NAMALWA (cell line): ENCODE measurements at regions not wholly inside any gene's neighbourhood (a gene's known extent, or its start where the extent isn't known, plus 50 kb on each side); places are given as distances from the start of the nearest gene placed in this dataset.
"Not testable (repeated sequence)": the region's sequence is repeated elsewhere in the genome, so short reads cannot be mapped to it uniquely, and the experiment has no call there.

Experiments used
- DNase-seq: peaks from one replicate; pipeline ENCODE4 v3.0.0-alpha.2; 2015; ENCODE audit warnings: low spot score

DNA sequence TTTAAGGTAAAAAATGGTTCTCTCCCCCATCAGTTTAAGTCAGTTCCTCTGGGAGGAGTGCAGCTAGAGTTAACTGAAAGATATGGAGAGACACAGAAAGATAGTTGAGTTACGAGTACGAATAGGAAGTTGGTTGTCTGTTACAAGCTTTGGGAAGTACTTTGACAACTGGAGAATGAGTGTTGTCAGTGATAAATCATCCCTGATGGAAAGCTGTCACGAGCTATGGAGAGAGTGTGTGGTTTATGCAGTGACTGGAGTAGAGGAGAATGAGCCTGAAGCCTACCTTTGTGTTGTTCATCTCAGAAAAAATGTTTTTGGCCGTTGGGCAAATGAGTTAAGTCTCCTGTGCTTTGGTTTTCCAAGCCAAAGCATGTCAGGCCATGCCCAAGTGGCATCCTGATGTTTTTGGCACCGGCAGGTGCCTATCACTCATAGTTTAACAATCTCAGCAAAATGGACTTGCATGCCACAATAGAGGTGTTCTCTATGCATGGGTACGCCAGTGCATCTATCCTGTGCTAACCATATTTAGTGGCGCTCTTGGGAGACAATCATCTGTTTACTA, 350.2 kb downstream of the IRS2 start:
- DNase-seq, result no peak

GRCh38 chr13:109431217-109431616, 355.2 kb downstream of the IRS2 start:
- DNase-seq, result no peak

GRCh38 chr13:109428146-109428545, 358.2 kb downstream of the IRS2 start:
- DNase-seq, result no peak

DNA sequence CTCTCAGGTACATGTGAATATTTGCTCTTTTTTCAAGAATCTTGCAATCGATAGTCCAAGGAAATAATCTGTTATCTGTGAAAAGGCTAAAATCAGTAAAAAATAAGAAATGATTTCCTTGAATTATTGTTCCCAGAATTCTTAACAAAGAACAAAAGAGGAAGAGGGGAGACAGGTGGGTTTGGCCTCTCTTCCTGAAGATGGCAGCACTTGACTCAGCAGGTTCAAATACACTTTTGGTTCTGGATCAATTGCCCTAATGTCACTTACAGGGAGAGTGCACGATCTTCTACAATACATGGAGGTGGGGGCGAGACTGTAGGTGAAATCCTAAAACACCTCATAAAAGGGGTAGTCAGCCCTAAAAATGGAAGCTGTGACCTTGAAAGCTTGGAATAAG, 358.7 kb downstream of the IRS2 start:
- no peak for DNase-seq

DNA sequence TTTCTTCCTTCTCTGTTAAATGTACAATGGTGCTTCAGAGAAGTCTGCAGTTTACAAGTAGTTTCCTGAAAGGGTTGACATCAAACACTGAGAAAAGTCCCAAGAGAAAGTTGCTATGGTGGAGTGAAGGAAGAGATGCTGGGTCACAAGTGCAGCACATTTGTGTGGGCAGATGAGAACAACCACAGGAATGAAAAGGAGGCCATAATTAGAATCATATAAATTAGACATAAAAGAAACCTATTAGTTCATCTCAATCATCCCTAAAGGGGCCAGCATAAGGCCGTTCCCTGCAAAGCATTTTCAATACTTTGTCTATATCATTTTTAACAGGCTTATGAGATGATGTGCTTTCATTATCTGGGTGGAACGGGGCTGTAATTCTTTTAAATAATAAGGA, 359.2 kb downstream of the IRS2 start:
- DNase-seq, result no peak

DNA sequence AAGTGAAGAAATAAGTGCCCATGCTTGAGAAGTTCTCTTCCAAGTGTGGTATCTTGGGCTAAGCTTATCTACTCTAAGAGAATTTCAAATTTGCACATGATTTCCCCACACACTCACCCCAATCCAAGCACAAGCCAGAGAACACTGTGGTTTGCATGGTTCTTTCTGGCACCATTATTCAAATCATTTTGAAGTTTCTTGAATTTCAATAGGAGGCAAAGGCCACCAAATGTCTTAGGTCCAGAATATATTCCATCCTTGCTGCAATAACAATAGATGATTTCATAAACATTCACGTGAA, 359.7 kb downstream of the IRS2 start:
- no peak for DNase-seq

- DNase-seq, result no peak
These were observed 360.3 kb downstream of the IRS2 start for GRCh38 chr13:109425821-109426689.

DNA sequence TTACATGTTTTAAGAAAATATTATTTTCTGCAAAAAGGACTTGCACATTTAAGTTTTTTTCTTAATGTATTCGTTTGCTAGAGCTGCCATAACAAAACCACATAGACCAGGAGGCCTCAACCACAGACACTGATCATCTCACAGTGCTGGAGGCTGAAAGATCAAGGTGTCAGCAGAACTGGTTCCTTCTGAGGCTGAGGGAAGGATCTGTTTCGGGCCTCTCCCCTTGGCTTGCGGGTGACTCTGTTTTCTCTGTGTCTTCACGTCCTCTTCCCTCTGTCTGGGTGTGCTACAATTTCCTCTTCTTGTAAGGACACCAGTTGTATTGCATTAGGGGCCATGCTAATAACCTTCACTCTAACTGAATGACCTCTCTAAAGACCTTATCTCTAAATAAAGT, 364.2 kb downstream of the IRS2 start:
- DNase-seq, result no peak

DNA sequence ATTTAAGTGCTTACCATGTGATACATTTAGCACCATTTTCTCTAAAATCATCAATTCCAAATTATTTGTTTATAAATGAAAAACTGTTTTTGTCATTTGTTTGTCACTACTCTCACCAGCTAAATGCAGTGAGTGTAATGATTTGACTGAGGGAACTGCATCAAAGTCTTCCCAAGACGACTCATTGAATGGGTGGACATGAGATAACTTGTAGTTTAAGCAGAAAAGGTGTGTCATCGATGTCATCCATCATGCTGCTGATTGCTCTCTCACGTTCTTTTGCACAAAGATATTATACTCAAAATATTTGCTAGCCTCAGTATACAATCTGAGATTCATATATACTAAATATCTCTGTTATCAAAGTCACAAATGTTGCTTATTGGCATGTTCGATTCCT, 366.5 kb downstream of the IRS2 start:
- DNase-seq, result no peak

GRCh38 chr13:109418111-109418510, 368.3 kb downstream of the IRS2 start:
- no peak for DNase-seq

DNA sequence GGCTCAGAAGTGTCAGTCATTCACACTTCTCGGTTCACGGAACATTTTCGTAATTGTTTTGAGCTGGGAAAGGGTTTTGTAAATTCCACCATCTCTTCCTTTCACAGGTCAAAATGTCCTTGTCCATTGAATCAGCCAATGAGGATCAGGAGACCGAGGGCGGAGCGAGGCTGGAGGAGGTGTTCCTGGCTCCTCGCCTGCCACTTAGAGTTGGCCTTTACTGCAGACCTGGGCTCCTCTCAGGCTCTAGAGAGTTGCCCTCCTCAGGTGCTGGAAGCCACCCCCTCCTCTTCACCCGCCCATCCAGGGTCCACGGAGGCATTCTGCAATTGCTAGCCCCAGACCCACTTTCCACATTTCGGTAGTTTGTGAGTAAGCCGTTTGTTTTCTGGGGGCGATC, 370.4 kb downstream of the IRS2 start:
- DNase-seq, result no peak

- no peak for DNase-seq
These were observed 371.3 kb downstream of the IRS2 start for GRCh38 chr13:109415057-109415456.

GRCh38 chr13:109412283-109412901, 374.0 kb downstream of the IRS2 start:
- DNase-seq, result no peak

GRCh38 chr13:109410868-109411267, 375.5 kb downstream of the IRS2 start:
- DNase-seq, result no peak

GRCh38 chr13:109408591-109409382, 377.6 kb downstream of the IRS2 start:
- no peak for DNase-seq

- no peak for DNase-seq
These were observed 379.9 kb downstream of the IRS2 start for GRCh38 chr13:109406376-109406992.

- DNase-seq, result no peak
These were observed 383.4 kb downstream of the IRS2 start for GRCh38 chr13:109403012-109403421.

DNA sequence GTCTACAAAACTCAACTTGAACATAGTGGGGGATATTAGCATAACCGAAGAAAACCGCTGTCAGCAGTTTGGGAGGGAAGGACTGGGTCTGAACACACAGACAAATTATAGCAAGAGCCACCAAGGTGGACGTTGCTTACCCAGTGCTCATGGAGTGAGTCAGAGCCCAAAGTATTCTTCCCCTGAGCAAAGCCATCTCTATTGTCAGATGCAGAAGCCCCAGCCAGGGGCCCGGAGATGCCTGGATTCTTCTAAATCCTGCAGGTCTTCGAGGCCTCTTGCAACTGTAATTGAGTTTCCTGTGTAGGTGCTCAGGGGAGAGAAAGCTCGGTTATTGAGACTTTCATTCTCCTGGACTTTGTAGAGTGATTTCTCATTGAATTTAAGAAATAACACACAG, 384.5 kb downstream of the IRS2 start:
- no peak for DNase-seq

DNA sequence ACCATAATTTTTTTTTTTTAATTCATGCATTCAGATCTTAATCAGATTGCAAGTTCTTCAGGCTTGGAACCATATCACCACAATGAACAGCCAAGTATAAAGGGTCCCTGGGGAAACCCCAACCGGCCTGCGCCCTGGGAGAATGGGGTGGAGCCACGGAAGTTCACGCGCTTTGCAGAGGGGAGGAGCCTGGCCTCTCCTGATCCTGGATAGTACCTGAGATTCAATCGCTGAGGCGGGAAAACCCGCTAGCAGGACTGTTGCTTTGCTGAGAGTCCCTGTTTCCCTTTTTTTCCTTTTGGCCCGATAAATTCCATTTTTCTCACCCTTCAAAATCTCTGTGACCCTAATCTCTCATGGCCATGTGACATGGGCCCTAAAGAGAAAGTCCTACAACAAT, 385.1 kb downstream of the IRS2 start:
- DNase-seq, result no peak

DNA sequence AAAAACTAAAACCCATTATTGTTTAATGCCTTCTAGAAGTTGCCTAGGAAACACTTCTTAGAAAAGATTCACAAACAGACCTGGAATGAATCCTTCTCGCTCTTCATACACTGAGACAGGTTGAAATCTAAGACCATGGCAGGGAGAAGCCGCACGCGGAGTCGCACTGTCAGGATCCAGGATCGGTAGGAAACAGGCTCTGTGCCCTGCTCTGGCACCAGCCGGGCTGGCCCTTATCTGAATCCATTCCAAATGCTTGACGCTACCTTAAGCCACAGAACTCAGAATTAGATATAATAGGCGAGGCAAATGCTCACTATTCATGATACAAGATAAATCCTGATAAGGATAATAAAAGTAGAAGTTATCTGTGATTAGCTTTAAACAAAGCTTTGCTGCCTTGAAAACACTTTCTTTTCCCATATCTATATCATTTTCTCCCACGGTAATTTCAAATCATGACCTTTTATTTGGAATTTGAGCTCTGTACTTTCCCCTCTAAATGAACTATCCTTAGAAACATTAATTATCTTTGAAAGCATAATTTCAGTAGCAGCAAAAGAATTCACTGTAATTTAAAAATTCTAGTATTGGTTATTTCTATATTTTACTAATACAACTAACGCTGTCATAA, 385.6 kb downstream of the IRS2 start:
- no peak for DNase-seq

GRCh38 chr13:109400209-109400608, 386.2 kb downstream of the IRS2 start:
- DNase-seq, result no peak

- DNase-seq, result not testable (repeated sequence)
These were observed 388.3 kb downstream of the IRS2 start for GRCh38 chr13:109398071-109398470.
